GM19035 (cell line): ENCODE measurements at regions not wholly inside any gene's neighbourhood (a gene's known extent, or its start where the extent isn't known, plus 50 kb on each side); places are given as distances from the start of the nearest gene placed in this dataset.
"Not testable (repeated sequence)": the region's sequence is repeated elsewhere in the genome, so short reads cannot be mapped to it uniquely, and the experiment has no call there.

Experiments
- ATAC-seq: cut with Tn5 transposase; IDR thresholded peaks from one replicate; pipeline ENCODE4 v1.9.1; 2021; ENCODE audit not compliant: unreplicated experiment

GRCh38 chr13:67416047-67416925, 186.2 kb upstream of the PCDH9 start:
- ATAC-seq: peak; percentile 90

- no peak for ATAC-seq
Measured at GRCh38 chr13:67410645-67411044, 180.5 kb upstream of the PCDH9 start.

- no peak for ATAC-seq
Measured at GRCh38 chr13:67408798-67409197, 178.7 kb upstream of the PCDH9 start.

DNA sequence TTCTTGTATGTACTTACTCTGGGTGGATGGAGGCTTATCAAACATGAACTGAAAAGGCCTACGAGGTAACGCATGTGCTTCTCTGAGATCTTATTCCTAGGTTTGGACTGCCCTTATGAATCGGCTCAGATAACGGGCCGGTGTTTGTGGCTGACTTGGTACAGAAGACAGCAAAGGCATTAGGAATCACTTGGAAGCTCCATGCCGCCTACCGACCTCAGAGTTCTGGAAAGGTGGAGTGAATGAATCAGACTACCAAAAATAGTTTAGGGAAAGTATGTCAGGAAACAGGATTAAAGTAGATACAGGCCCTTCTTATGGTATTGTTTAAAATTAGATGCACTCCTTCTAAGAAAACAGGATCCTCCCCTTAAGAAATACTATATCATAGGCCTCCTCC, 172.4 kb upstream of the PCDH9 start:
- ATAC-seq: no peak

DNA sequence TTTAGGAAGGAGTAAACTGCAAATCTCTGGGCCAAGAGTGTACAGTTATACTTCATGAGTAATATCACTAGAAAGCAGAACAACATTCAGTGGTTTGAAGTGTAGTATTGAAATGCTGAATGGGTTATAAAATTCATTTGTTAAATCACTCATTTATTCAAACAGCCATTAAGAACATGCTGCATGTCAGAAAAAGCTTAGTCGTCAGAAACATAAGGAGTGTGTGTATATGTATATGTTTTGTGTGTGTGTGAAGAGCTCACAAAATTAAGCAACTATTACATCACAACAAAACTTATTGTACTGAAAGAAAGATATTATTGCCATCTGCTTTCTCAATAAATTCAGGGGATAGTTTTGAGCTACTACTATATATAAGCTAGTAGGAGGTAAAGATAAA, 165.4 kb upstream of the PCDH9 start:
- ATAC-seq: no peak

DNA sequence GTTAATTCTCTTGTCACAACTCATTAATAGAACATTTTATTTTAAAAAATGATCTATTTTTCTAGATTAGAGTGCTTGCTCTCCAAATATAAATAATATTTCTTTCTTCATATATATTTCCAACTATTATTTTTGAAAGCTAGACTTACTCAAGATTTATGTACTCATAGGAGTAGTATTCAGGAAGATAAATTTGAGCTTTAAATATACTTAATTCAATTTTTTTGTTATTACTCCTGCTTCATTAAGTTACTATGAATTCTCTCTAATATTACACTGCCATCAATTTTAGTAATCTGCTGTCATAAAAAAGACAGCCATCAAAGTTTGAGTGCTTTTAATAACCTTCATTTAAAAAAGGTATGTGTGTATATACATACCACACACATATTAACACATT, 161.9 kb upstream of the PCDH9 start:
- no peak for ATAC-seq

- no peak for ATAC-seq
Measured at GRCh38 chr13:67390462-67391086, 160.4 kb upstream of the PCDH9 start.

DNA sequence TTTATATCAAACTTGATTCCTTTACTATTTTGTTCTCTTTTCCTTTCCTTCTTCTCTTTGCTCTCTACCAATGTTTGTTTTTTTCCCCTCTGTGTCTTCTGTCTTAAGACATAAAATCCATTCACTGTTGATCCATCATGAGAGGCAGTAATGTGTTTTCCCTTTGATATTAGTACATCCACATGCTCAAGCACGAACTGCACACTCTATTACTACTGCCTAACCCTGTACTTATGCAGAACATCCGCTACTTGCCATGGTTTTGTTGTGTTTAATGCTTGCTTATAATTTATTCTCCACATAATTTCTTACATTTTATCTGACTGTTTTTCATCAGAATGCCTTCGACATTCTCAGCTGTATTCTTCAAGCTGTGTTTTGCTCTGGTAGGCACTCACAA, 159.0 kb upstream of the PCDH9 start:
- ATAC-seq: no peak

DNA sequence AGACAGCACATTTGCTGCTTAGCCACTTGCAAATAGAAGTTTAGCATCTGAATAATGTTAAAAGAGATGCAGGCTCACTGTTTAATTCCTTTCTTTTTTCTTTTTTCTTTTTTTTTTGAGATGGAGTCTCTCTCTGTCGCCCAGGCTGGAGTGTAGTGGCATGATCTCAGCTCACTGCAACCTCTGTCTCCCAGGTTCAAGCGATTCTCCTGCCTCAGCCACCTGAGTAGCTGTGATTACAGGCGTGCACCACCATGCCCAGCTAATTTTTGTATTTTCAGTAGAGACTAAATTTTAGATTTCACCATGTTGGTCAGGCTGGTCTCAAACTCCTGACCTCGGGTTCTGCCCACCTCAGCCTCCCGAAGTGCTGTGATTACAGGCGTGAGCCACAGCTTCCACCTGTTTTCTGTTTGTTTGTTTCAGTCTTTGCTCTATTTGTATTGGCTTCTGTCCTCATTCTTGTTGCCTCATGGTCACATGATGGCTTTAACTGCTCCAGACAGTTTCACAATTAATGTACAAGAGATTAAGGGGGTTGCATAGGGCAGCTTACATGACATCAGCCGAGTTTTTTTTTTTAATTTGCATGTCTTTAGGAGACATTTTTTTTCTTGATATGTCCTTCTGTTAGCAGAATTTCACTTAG, 153.1 kb upstream of the PCDH9 start:
- ATAC-seq: not testable (repeated sequence)

DNA sequence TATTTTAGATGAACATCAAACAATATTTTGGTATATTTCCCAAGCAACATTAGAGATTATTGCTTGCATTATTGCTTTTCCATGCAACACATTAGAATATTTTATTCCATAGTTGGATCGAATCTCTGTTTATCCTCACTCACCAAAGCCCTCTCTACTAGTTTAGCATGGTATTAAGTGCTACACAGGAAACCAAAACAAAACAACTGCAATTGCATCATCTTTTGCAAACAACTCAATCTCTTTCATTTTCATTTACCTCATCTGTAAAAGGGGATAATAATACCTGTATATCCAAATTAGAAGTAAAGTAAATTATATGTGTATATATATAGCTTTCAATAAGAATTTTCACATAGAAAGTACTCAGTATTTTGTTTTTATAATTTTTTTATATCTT, 147.8 kb upstream of the PCDH9 start:
- ATAC-seq: no peak

GRCh38 chr13:67374391-67374790, 144.3 kb upstream of the PCDH9 start:
- ATAC-seq: no peak

DNA sequence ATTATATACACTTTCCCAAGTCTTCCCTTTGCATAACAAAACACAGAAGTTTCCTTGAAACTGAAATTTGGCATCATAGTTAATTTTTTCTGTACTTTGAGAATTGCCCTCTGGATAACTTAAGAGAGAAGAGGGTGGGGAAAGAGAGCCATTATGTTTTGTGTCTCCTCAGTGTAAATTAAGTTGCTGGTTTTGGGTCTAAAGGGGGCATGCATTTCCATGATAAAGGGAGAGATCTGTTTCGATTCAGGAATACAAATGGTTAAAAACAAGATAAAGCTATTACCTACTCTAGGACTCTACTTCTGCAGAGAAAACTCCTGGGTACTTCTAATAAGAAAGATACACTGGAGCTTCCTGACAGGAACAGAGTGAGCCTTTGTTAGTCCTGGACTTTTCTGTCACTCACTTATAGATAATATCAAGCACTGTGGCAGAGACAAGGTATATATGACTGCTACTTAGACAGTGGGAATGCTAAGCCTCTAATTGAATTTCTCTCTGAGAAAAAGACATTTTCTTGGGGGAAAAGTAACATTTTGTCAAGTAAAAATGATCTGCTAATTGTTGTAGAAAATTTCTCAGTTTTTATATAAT, 142.8 kb upstream of the PCDH9 start:
- no peak for ATAC-seq

- no peak for ATAC-seq
Measured at GRCh38 chr13:67369895-67370660, 139.9 kb upstream of the PCDH9 start.

GRCh38 chr13:67367399-67367798, 137.3 kb upstream of the PCDH9 start:
- ATAC-seq: no peak

DNA sequence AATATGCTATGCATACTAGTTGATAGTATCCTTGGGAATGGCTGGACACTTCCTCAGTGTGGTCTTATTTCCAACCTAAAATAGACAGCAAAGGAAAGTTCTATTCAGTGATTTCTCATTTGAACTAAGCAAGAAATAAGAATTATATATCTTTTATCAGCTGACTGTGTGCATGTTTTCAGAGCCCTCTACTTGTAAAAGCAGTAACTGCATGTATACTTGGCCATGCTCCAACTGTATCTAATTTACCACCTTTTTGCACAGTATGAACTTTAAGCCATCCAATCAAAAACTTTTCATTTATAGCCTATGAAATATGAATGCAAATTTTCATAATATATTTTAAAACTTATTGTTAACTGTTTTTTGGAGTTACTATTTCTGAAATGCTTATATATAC, 136.4 kb upstream of the PCDH9 start:
- ATAC-seq: no peak

GRCh38 chr13:67355812-67356476, 125.8 kb upstream of the PCDH9 start:
- ATAC-seq: no peak

- peak; percentile 56 for ATAC-seq
Measured at GRCh38 chr13:67353941-67354340, 123.8 kb upstream of the PCDH9 start.

- no peak for ATAC-seq
Measured at GRCh38 chr13:67353031-67353430, 122.9 kb upstream of the PCDH9 start.

- no peak for ATAC-seq
Measured at GRCh38 chr13:67351909-67352308, 121.8 kb upstream of the PCDH9 start.

GRCh38 chr13:67351114-67351513, 121.0 kb upstream of the PCDH9 start:
- no peak for ATAC-seq
